ENCODE measurements at regions not wholly inside any gene's neighbourhood (a gene's known extent, or its start where the extent isn't known, plus 50 kb on each side); places are given as distances from the start of the nearest gene placed in this dataset.

GRCh38 chr19:37304190-37304883, 66.6 kb upstream of the ZNF527 start:
- Histone ChIP-seq H2AK5ac (ENCODE audit: low read depth, low read length) (no peak overlapping the region; the same call in 1 of the 2 replicates), H2BK5ac (ENCODE audit: low read depth, low read length) (0 out of 2 replicates have a peak overlapping the region, but pooled peaks have one; percentile 44), H4K8ac (ENCODE audit: extremely low read depth, insufficient read depth, low read length) (peak overlapping the region; percentile 96), H3K23ac (ENCODE audit: insufficient read length) (no peak overlapping the region), H3K27ac (ENCODE audit: low read depth, low read length) (no peak overlapping the region), H3K9me3 (ENCODE audit: insufficient read depth in 2 of 2, low read depth in 1 of 2, low read length in 1 of 2) (peaks cover 45 to 48% of the 10 kb centered on the region in 2 experiments), H3K4me1 (replicated peaks in 1 of 4; ENCODE audit: control insufficient read depth in 3 of 4, insufficient read depth in 4 of 4, low read length in 3 of 4) (peaks cover 0 to 5% (median 0%) of the 10 kb centered on the region in 4 experiments; a peak in 1 of 7 replicates), H3K4me3 (ENCODE audit: extremely low read depth in 1 of 4, insufficient read depth in 2 of 4, low read depth in 3 of 4, low read length in 4 of 4) (peak overlapping the region in 1 of 4 experiments; percentile 81; a peak in 2 of 8 replicates), H3K79me1 (ENCODE audit: low read depth, low read length) (no peaks in the 10 kb centered on the region), H4K20me1 (replicated peaks in 1 of 2; ENCODE audit: control insufficient read depth in 1 of 2, insufficient read depth in 2 of 2, low read length in 2 of 2) (no peaks in the 10 kb centered on the region), H3K27me3 (replicated peaks in 1 of 4; ENCODE audit: control insufficient read depth in 3 of 4, extremely low read depth in 1 of 4, insufficient read depth in 3 of 4, low read length in 3 of 4) (no peaks in the 10 kb centered on the region), H2BK120ac (replicated peaks; ENCODE audit: low read depth, low read length) (no peak overlapping the region), H2BK20ac (ENCODE audit: low read length) (no peak overlapping the region), H4K91ac (replicated peaks; ENCODE audit: insufficient read length, low read length) (no peak overlapping the region), H2BK12ac (ENCODE audit: low read depth, low read length) (no peak overlapping the region), H3K18ac (ENCODE audit: extremely low read depth, low read length) (peak overlapping the region; percentile 24; the same call in 1 of the 2 replicates), H3K14ac (ENCODE audit: insufficient read length) (no peak overlapping the region), H3K23me2 (ENCODE audit: low read depth, low read length) (peaks cover 10% of the 10 kb centered on the region), H3K36me3 (ENCODE audit: control insufficient read depth in 2 of 4, insufficient read depth in 4 of 4, low read length in 3 of 4) (no peaks in the 10 kb centered on the region), H3K4me2 (ENCODE audit: insufficient read depth in 1 of 2, low read depth in 2 of 2, low read length in 2 of 2) (peak overlapping the region in 1 of 2 experiments; percentile 90; a peak in 2 of 4 replicates), H2AFZ (ENCODE audit: low read length) (no peak overlapping the region), H4K5ac (ENCODE audit: insufficient read length, low read depth, low read length) (no peak overlapping the region), H3K4ac (replicated peaks; ENCODE audit: insufficient read length, low read depth, low read length) (no peak overlapping the region), H3K79me2 (ENCODE audit: control insufficient read depth in 1 of 2, insufficient read depth in 2 of 2, low read length in 2 of 2) (no peaks in the 10 kb centered on the region), H2BK15ac (ENCODE audit: low read length) (0 out of 2 replicates have a peak overlapping the region, but pooled peaks have one; percentile 29), H3K9ac (replicated peaks in 1 of 4; ENCODE audit: extremely low read depth in 1 of 4, low read depth in 3 of 4, low read length in 3 of 4) (peak overlapping the region in 1 of 4 experiments; percentile 48; a peak in 1 of 7 replicates), H3K56ac (replicated peaks; ENCODE audit: insufficient read length, low read depth, low read length) (no peak overlapping the region)
- CTCF ChIA-PET (ENCODE audit: partially characterized antibody), result interaction anchor here (0.6 kb wide), 1 partner anchor 61 kb away, joined by 3 read pairs; no protein-coding TSS in a partner anchor
- no peak for FAIRE-seq
- POLR2A ChIA-PET (ENCODE audit: partially characterized antibody), result interaction anchor here (0.6 to 0.9 kb wide), 4 partner anchors 13 to 167 kb away, joined by 3 to 4 read pairs (median 3); partner anchors contain the start of gene ZNF527
- WGBS, 2 experiments (ENCODE audit: extremely low coverage in 1 of 2, insufficient coverage in 1 of 2, insufficient read length in 1 of 2, insufficient replicate concordance in 2 of 2, low coverage in 1 of 2, low lambda C conversion rate in 2 of 2, missing lambda C conversion rate in 1 of 2), result 85% methylated on average over 32 of the region's 44 CpGs; no CpG with 5 or more reads in 1 of the 2 experiments
- no peak for DNase-seq (ENCODE audit: low read depth in 1 of 2, low spot score in 2 of 2)
- TF ChIP-seq NRF1 (IDR thresholded peaks at IDR 0.05; ENCODE audit: low read depth, low read length), result no peak
